ENCODE measurements at regions not wholly inside any gene's neighbourhood (a gene's known extent, or its start where the extent isn't known, plus 50 kb on each side); places are given as distances from the start of the nearest gene placed in this dataset.

DNA sequence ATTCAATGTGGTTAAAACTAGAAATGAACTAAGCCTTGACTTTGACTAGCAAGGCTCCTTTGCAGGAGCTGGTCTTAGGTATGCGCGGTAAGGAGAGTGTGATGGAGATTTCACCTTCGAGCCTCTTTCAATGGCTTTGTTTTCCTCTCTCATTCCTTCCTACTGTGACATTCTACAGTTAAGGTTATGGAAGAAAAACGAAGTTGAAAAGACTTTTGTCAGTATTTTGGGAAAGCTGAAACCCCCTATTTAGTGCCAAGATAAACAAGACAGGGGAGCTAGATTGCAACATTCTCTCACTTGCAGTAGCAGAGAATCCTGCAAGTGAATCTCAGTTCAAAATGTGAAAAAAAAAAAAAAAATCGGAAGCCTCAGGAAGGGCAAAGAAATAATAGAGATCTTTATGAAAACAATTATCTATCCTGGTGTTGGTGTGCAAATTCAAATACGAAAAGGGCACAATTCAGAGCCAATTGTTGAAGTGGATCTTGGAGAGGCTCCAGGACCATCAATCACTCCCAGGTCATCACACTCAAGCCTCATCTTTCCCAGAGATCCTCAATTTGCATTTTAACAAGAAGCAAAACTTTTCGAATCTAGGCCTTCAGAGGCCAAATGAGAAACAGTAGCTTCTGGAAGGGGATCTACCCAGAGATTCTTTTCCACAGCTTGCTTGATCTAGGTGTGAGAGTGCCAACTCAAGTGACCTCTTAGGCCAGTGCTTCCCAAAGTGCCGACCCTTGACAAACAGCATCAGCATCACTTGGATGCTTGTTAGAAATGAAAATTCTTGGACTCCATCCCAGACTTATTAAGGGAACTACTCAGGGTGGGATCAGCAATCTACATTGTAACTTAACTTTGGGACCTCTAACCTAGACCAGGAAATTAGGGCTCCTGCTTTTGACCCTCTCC lies 163.8 kb downstream of the INHBA start:
- ATAC-seq (ENCODE audit: poor library complexity) (no peak), DNase-seq (no peak)
- TF ChIP-seq, protein P1, sequence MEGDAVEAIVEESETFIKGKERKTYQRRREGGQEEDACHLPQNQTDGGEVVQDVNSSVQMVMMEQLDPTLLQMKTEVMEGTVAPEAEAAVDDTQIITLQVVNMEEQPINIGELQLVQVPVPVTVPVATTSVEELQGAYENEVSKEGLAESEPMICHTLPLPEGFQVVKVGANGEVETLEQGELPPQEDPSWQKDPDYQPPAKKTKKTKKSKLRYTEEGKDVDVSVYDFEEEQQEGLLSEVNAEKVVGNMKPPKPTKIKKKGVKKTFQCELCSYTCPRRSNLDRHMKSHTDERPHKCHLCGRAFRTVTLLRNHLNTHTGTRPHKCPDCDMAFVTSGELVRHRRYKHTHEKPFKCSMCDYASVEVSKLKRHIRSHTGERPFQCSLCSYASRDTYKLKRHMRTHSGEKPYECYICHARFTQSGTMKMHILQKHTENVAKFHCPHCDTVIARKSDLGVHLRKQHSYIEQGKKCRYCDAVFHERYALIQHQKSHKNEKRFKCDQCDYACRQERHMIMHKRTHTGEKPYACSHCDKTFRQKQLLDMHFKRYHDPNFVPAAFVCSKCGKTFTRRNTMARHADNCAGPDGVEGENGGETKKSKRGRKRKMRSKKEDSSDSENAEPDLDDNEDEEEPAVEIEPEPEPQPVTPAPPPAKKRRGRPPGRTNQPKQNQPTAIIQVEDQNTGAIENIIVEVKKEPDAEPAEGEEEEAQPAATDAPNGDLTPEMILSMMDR (IDR thresholded peaks at IDR 0.05) = no peak
- peaks cover 9% of the 10 kb centered on the region for H3K9me3 Mint-ChIP-seq
- H3K9me3 ChIP-seq (ENCODE audit: control insufficient read depth in 1 of 2, insufficient read depth in 1 of 2, low read length in 2 of 2) = peaks cover 0 to 5% of the 10 kb centered on the region in 2 experiments
- ChIA-PET CTCF (interaction anchor here (0.7 kb wide), 1 partner anchor 1237 kb away, joined by 3 read pairs; no protein-coding TSS in a partner anchor), POLR2A (no interaction called here)
- H3K27me3 Mint-ChIP-seq = no peaks in the 10 kb centered on the region
- no peaks in the 10 kb centered on the region for H3K4me1 ChIP-seq (ENCODE audit: insufficient read depth, low read length)
- H3K4me1 Mint-ChIP-seq (ENCODE audit: low read depth) = no peaks in the 10 kb centered on the region
- H3K27ac Mint-ChIP-seq = no peak overlapping the region
- no peak overlapping the region for H3K4me3 ChIP-seq (ENCODE audit: low read length)
- no peak overlapping the region for H3K4me3 Mint-ChIP-seq
- no peaks in the 10 kb centered on the region for H3K27me3 ChIP-seq (ENCODE audit: control insufficient read depth in 1 of 2, insufficient read depth in 2 of 2, low read length in 2 of 2)
- H3K36me3 Mint-ChIP-seq (ENCODE audit: low read depth) = no peaks in the 10 kb centered on the region
- intact Hi-C loops (cut with DNase I, micrococcal nuclease) = no loop called here
- no peaks in the 10 kb centered on the region for H3K36me3 ChIP-seq (ENCODE audit: insufficient read depth, low read length)
- H3K27ac ChIP-seq (ENCODE audit: low read depth in 1 of 2, low read length in 2 of 2) = no peak overlapping the region

DNA sequence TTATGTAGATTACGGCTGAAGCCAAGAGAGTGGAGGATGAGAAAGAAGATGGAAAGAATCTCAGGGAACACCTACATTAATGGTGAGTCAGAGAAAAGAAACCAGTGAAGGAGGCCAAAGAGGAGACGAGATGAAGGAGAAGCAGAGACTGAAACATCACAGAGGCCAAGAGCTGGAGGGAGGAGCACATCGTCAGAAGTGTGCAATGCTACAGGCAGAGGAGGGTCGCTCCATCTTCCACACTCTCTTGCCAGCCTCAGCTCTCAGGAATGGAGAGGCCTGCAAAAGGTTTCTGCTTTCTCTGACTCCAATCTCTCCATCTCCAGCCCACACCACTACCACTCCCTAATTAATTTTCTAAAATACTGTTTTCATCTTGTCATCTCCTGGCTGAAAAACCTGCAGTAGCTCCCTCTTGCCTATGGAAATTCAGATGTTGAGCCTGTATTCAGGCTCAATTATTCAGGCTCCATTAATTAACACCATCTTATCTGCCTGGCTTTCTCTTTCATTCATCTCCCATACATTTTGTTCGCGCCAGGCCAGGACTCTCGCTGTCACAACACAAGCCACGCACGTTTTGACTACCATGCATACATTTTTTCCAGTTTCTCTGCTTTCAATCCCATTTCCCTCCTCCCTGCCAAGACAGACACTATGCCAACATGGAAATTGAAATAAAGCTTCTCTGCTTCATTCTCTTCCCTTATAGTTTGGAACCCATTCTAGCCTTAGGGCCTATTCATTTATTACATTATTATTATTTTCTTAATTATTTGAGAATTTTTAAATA lies 165.8 kb downstream of the INHBA start:
- no peaks in the 10 kb centered on the region for H3K4me1 ChIP-seq (ENCODE audit: insufficient read depth, low read length)
- no peak overlapping the region for H3K27ac ChIP-seq (ENCODE audit: low read depth in 1 of 2, low read length in 2 of 2)
- TF ChIP-seq, protein P1 (IDR thresholded peaks at IDR 0.05) = no peak
- intact Hi-C loops (cut with DNase I, micrococcal nuclease) = no loop called here
- no peaks in the 10 kb centered on the region for H3K27me3 Mint-ChIP-seq
- no peak overlapping the region for H3K27ac Mint-ChIP-seq
- no peak overlapping the region for H3K4me3 Mint-ChIP-seq
- no peaks in the 10 kb centered on the region for H3K36me3 Mint-ChIP-seq (ENCODE audit: low read depth)
- DNase-seq (no peak), ATAC-seq (ENCODE audit: poor library complexity) (no peak)
- no peak overlapping the region for H3K4me3 ChIP-seq (ENCODE audit: low read length)
- peaks cover 0 to 5% of the 10 kb centered on the region in 2 experiments for H3K9me3 ChIP-seq (ENCODE audit: control insufficient read depth in 1 of 2, insufficient read depth in 1 of 2, low read length in 2 of 2)
- POLR2A ChIA-PET = no interaction called here
- peaks cover 7% of the 10 kb centered on the region for H3K9me3 Mint-ChIP-seq
- CTCF ChIA-PET = no interaction called here
- no peaks in the 10 kb centered on the region for H3K27me3 ChIP-seq (ENCODE audit: control insufficient read depth in 1 of 2, insufficient read depth in 2 of 2, low read length in 2 of 2)
- no peaks in the 10 kb centered on the region for H3K4me1 Mint-ChIP-seq (ENCODE audit: low read depth)
- H3K36me3 ChIP-seq (ENCODE audit: insufficient read depth, low read length) = no peaks in the 10 kb centered on the region

DNA sequence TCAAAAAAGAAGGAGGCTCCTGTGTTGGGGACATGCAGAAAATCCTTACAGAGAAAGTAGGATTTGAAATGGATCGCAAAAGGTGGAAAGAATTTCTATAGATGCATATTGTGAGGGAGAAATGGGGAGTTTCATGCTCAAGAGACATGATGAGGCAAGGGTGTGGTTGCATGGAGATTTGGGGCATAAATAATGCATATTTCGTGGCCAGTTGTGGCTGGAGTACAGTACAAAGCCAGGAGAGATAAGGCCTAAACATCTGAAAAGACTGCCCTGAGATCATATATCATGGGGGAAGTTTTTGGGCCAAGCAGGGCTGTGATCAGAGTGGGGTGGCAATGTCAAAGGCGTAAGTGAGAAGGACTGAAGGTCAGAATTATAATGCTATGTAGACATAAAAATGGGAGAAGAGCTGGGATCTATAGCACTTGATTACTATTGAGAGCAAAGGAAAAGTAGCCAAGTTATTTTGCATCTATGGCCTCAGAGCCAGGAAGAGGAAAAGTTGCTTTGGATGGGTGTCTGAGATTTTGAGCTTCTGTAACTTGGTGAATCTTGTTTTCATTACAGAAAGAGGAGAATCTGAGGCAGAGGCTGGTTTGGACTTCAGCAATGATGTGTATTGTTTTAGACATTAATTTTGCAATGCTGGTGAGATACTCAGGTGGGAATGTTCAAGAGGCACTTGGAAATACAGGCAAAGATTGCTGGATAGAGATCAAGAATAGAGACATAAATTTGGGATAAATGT lies 166.6 kb downstream of the INHBA start:
- ChIA-PET POLR2A (no interaction called here), CTCF (no interaction called here)
- Histone ChIP-seq H3K36me3 (ENCODE audit: insufficient read depth, low read length) (no peaks in the 10 kb centered on the region), H3K4me1 (ENCODE audit: insufficient read depth, low read length) (no peaks in the 10 kb centered on the region), H3K9me3 (ENCODE audit: control insufficient read depth in 1 of 2, insufficient read depth in 1 of 2, low read length in 2 of 2) (peaks cover 0 to 5% of the 10 kb centered on the region in 2 experiments), H3K27ac (ENCODE audit: low read depth in 1 of 2, low read length in 2 of 2) (no peak overlapping the region), H3K4me3 (ENCODE audit: low read length) (no peak overlapping the region), H3K27me3 (ENCODE audit: control insufficient read depth in 1 of 2, insufficient read depth in 2 of 2, low read length in 2 of 2) (no peaks in the 10 kb centered on the region)
- Mint-ChIP-seq H3K9me3 (peaks cover 7% of the 10 kb centered on the region), H3K36me3 (ENCODE audit: low read depth) (no peaks in the 10 kb centered on the region), H3K4me1 (ENCODE audit: low read depth) (no peaks in the 10 kb centered on the region), H3K4me3 (no peak overlapping the region), H3K27me3 (no peaks in the 10 kb centered on the region), H3K27ac (no peak overlapping the region)
- DNase-seq (no peak), ATAC-seq (ENCODE audit: poor library complexity) (no peak)
- TF ChIP-seq, protein P1 (IDR thresholded peaks at IDR 0.05) = no peak
- intact Hi-C loops (cut with DNase I, micrococcal nuclease) = no loop called here
